K562 (cell line): ENCODE measurements at regions not wholly inside any gene's neighbourhood (a gene's known extent, or its start where the extent isn't known, plus 50 kb on each side); places are given as distances from the start of the nearest gene placed in this dataset.

Experiments
- ATAC-seq: fragments of 200-7000 bp; cut with Tn5 transposase; 3 replicates; pipeline ENCODE4 v1.9.1; 2020; ENCODE audit warnings: moderate library complexity
- BruUV-seq: library from RNA; stranded (reverse); fragments of 400-500 nt; replicated peaks from 2 replicates; lab custom pipeline; 2021; lab: Mats Ljungman, UMichigan
- CTCF ChIA-PET: fragments of 300-600 bp; formaldehyde crosslinking; extraction: SDS; loops from one replicate; lab custom pipeline; 2021; ENCODE audit warnings: low intra/inter-chr PET ratio; lab: Yijun Ruan, JAX
- POLR2A ChIA-PET: fragments of 300-600, 350-650 bp; sonication (Branson Sonifier 250); formaldehyde crosslinking; extraction: SDS; loops from one replicate; lab custom pipeline; 2021; ENCODE audit warnings: antibody characterized with exemption, inconsistent platforms; lab: Yijun Ruan, JAX
- DNase-seq, 4 experiments: peaks; one replicate each; pipeline versions ENCODE4 v3.0.0 to v3.0.0-alpha.2; 2011 to 2018; ENCODE audit warnings: low spot score in 3 of 4, mixed read lengths in 3 of 4; ENCODE audit errors: extremely low read depth in 1 of 4
- FAIRE-seq: peaks from 2 replicates; lab custom pipeline; 2011; peaks lifted over from hg19 to GRCh38; lab: Jason Lieb, UNC
- H2AFZ ChIP-seq: 2 replicates; pipeline ENCODE4 v1.6.0; 2011; ENCODE audit warnings: low read depth, low read length, control low read depth, inconsistent platforms
- H3K27ac ChIP-seq: fragments of 200-600 bp; 3 replicates; pipeline ENCODE4 v1.8.0; 2011; ENCODE audit warnings: low read depth, mild to moderate bottlenecking, control low read depth, inconsistent platforms, low read length, moderate library complexity, mixed read lengths; ENCODE audit errors: extremely low read depth
- H3K27me3 ChIP-seq, 2 experiments: fragments of 300-600 bp in 1 of 2; 2 replicates in 1 of 2; 3 replicates in 1 of 2; pipeline versions ENCODE4 v1.6.0 to v1.8.0; 2011; ENCODE audit warnings: inconsistent platforms in 2 of 2, low read length in 2 of 2, mild to moderate bottlenecking in 1 of 2, mixed read lengths in 1 of 2, moderate library complexity in 1 of 2; ENCODE audit not compliant: control insufficient read depth in 2 of 2, insufficient read depth in 2 of 2
- H3K36me3 ChIP-seq: fragments of 300-600 bp; 3 replicates; pipeline ENCODE4 v1.8.0; 2011; ENCODE audit warnings: mild to moderate bottlenecking, low read length, inconsistent platforms; ENCODE audit not compliant: control insufficient read depth, insufficient read depth
- H3K4me1 ChIP-seq, 2 experiments: fragments of 200-600 bp in 1 of 2; replicated peaks in 1 of 2; 2 replicates in 1 of 2; 3 replicates in 1 of 2; pipeline versions ENCODE4 v1.5.1 to v1.8.0; 2011; ENCODE audit warnings: inconsistent platforms in 2 of 2, low read length in 2 of 2, mild to moderate bottlenecking in 1 of 2, mixed read lengths in 1 of 2, moderate library complexity in 1 of 2; ENCODE audit not compliant: control insufficient read depth in 2 of 2, insufficient read depth in 2 of 2
- H3K4me2 ChIP-seq: 2 replicates; pipeline ENCODE4 v1.6.1; 2011; ENCODE audit warnings: low read length, control low read depth, inconsistent platforms, mixed read lengths; ENCODE audit not compliant: insufficient read depth
- H3K4me3 ChIP-seq: fragments of 200-600 bp; sonication (generic), shearing (Covaris generic); 2 replicates; pipeline ENCODE4 v1.5.1; 2016; ENCODE audit warnings: control low read depth, inconsistent platforms
- H3K79me2 ChIP-seq: fragments of 200-600 bp; 3 replicates; pipeline ENCODE4 v1.8.0; 2011; ENCODE audit warnings: low read length, inconsistent platforms; ENCODE audit not compliant: control insufficient read depth, insufficient read depth
- H3K9ac ChIP-seq, 2 experiments: 2 replicates each; pipeline versions ENCODE4 v1.6.0 to v1.6.1; 2011; ENCODE audit warnings: low read depth in 2 of 2, low read length in 2 of 2, control low read depth in 1 of 2, inconsistent platforms in 1 of 2, mild to moderate bottlenecking in 1 of 2, mixed read lengths in 1 of 2; ENCODE audit not compliant: insufficient read depth in 1 of 2
- H3K9me1 ChIP-seq: one replicate; pipeline ENCODE4 v1.6.0; 2011; ENCODE audit warnings: inconsistent platforms, mild to moderate bottlenecking, low read length, moderate library complexity; ENCODE audit not compliant: control insufficient read depth, insufficient read depth
- H3K9me3 ChIP-seq: replicated peaks from 2 replicates; pipeline ENCODE4 v1.5.1; 2011; ENCODE audit warnings: low read depth, low read length, inconsistent platforms; ENCODE audit not compliant: control insufficient read depth, insufficient read depth
- H4K20me1 ChIP-seq: replicated peaks from 2 replicates; pipeline ENCODE4 v1.6.1; 2011; ENCODE audit warnings: low read length, inconsistent platforms, mixed read lengths; ENCODE audit not compliant: control insufficient read depth, insufficient read depth
- EZH2 ChIP-seq: IDR thresholded peaks from 2 replicates; pipeline ENCODE4 v1.6.1; 2012; ENCODE audit warnings: low read depth, mild to moderate bottlenecking, inconsistent platforms, low read length, borderline replicate concordance
- PHF8 ChIP-seq: fragments of 200-600 bp; sonication (generic); IDR thresholded peaks from 2 replicates; pipeline ENCODE4 v1.6.1; 2012; ENCODE audit warnings: mixed run types, mild to moderate bottlenecking, inconsistent platforms, low read length, moderate library complexity, borderline replicate concordance
- RBM15 ChIP-seq: fragments of 200-400 bp; formaldehyde crosslinking; IDR thresholded peaks from 2 replicates; pipeline ENCODE4 v1.6.1; 2018; ENCODE audit warnings: mild to moderate bottlenecking, low read length, moderate library complexity; ENCODE audit not compliant: insufficient read depth
- TCF15 ChIP-seq: fragments of 250-450 bp; sonication (Bioruptor Pico); IDR thresholded peaks from 2 replicates; pipeline ENCODE4 v1.8.0; 2022; ENCODE audit warnings: moderate library complexity, mild to moderate bottlenecking, inconsistent platforms
- ZFP36 ChIP-seq: fragments of 150-350 bp; IDR thresholded peaks from 2 replicates; pipeline ENCODE4 v1.6.1; 2018; ENCODE audit warnings: low read length, low read depth; ENCODE audit not compliant: partially characterized antibody
- ZNF140 ChIP-seq: fragments of 250-450 bp; sonication (Bioruptor Pico); IDR thresholded peaks from 2 replicates; pipeline ENCODE4 v1.8.0; 2021; ENCODE audit warnings: moderate library complexity, mild to moderate bottlenecking, inconsistent platforms
- ZNF24 ChIP-seq: fragments of 450-650 bp; IDR thresholded peaks from 2 replicates; pipeline ENCODE4 v1.6.1; 2016
- ZNF280B ChIP-seq: fragments of 250-450 bp; sonication (Bioruptor Pico); IDR thresholded peaks from 2 replicates; pipeline ENCODE4 v1.5.1; 2021; ENCODE audit warnings: mild to moderate bottlenecking
- WGBS: fragments of 100-300 bp; shearing (Covaris generic); methylation state at CpG from one replicate; pipeline ENCODE4 v1.1.6; 2016; ENCODE audit warnings: low coverage, mixed read lengths; ENCODE audit not compliant: insufficient coverage; ENCODE audit errors: missing lambda C conversion rate; 5-methylcytosine and 5-hydroxymethylcytosine counted together
- in situ Hi-C: fragments of 300-500 bp; cut with MboI; formaldehyde crosslinking; loops from 4 replicates; pipeline ENCODE4 v1.15.0; 2018; ENCODE audit warnings: inconsistent platforms, mixed read lengths
- intact Hi-C: fragments of 100-400 bp; cut with micrococcal nuclease; formaldehyde crosslinking; loops from 2 replicates; pipeline ENCODE4 v1.14.2; 2022

GRCh38 chrX:76796311-76796710, 368.8 kb downstream of the MAGEE1 start (continued):
- TF ChIP-seq ZFP36 (no peak), EZH2 (no peak)

GRCh38 chrX:76802708-76803107, 375.2 kb downstream of the MAGEE1 start:
- TF ChIP-seq ZNF280B (CRISPR knock-in tag) (no peak), ZNF24 (no peak), PHF8 (no peak), TCF15 (CRISPR knock-in tag) (no peak), ZNF140 (no peak), RBM15 (no peak)
- CTCF ChIA-PET: no interaction called here
- BruUV-seq: no TSS peak

More at GRCh38 chrX:76802708-76803107, 375.2 kb downstream of the MAGEE1 start:
- WGBS: 0% methylated on average over 3 of the region's 3 CpGs
- Histone ChIP-seq H4K20me1 (no peaks in the 10 kb centered on the region), H3K79me2 (no peaks in the 10 kb centered on the region), H3K27ac (no peak overlapping the region), H3K36me3 (no peaks in the 10 kb centered on the region), H3K9me3 (no peaks in the 10 kb centered on the region), H3K27me3 (no peaks in the 10 kb centered on the region), H3K4me2 (no peak overlapping the region), H3K4me1 (no peaks in the 10 kb centered on the region), H3K9me1 (no peaks in the 10 kb centered on the region), H3K9ac (no peak overlapping the region), H2AFZ (no peak overlapping the region), H3K4me3 (no peak overlapping the region)
- POLR2A ChIA-PET: no interaction called here
- DNase-seq (no peak), FAIRE-seq (no peak), ATAC-seq (no peak)
- in situ Hi-C loops (no loop called here), intact Hi-C loops (no loop called here)
